ENCODE measurements at regions not wholly inside any gene's neighbourhood (a gene's known extent, or its start where the extent isn't known, plus 50 kb on each side); places are given as distances from the start of the nearest gene placed in this dataset.

- no peak for DNase-seq (ENCODE audit: low read depth)
- no peak overlapping the region for H3K4me3 ChIP-seq (ENCODE audit: low read depth, low read length)
- no peak for TF ChIP-seq CTCF (IDR thresholded peaks at IDR 0.05; ENCODE audit: low read depth, low read length, missing control alignments)
Measured at GRCh38 chr10:43874984-43875383, 226.3 kb upstream of the ZNF32 start.

DNA sequence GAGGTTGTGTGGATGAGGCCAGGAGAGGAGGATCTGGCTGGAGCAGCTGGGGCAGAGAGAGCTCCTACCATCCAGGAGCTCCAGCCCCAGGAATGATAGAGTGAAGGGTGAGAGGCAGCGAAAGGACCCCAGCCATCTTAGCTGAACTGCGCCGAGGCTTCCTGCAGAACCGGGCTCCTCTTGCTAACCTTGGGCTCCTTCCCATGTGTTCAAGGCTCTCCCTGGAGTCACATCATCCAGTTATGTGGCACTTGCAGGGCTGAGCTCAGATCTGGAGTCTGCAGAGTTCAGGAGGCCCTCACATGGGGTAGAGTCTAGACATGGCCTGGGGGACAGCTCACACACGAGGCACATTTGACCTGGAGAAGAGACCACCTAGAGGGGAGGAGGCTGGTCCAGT lies 225.0 kb upstream of the ZNF32 start:
- no peak for TF ChIP-seq CTCF (IDR thresholded peaks at IDR 0.05; ENCODE audit: low read depth, low read length, missing control alignments)
- H3K4me3 ChIP-seq (ENCODE audit: low read depth, low read length) = no peak overlapping the region
- DNase-seq (ENCODE audit: low read depth) = no peak

GRCh38 chr10:43872644-43873043 lies 224.0 kb upstream of the ZNF32 start:
- H3K4me3 ChIP-seq (ENCODE audit: low read depth, low read length) = no peak overlapping the region
- DNase-seq (ENCODE audit: low read depth) = no peak
- no peak for TF ChIP-seq CTCF (IDR thresholded peaks at IDR 0.05; ENCODE audit: low read depth, low read length, missing control alignments)

DNA sequence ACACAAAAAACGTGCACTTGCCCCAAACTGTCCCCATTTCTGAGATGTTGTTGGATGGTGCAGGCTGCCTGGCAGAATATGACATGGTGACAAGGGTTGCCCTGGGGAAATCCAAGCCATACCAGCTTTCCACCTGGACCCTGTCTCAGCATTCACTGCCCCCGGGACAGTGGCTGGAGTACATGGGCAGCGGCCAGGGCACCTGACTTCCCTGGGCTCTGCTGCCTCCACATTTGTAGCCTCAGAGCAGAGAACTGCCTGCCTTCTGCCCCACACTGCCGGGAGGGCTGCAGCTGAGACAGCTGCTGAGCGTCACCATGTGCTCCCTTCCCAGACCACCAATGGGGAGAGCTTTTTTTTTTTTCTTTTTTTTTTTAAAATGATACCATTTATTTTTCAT lies 222.9 kb upstream of the ZNF32 start:
- no peak for TF ChIP-seq CTCF (IDR thresholded peaks at IDR 0.05; ENCODE audit: low read depth, low read length, missing control alignments)
- no peak for DNase-seq (ENCODE audit: low read depth)
- H3K4me3 ChIP-seq (ENCODE audit: low read depth, low read length) = no peak overlapping the region

DNA sequence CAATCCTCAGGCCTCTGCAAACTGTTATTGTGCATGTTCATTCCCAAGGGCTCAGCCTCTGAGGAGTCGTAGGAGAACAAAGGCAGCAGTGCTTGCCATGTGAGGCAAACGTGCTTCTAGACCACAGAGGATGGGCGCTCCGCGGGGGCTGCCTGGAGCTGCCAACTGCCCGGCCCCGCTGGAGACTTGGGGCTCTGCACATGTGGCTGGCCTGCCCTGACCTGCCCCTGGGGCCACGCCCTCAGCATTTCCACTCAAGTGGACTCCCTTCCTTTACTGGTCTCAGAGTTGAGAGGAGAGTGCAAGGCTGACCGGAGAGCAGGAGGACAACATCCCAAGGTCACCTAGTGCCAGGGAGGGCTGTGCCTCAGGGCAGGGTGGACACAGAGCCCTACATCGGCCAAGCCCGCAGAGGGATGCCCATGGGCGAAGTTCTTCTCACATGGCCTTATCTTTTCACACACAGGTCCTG lies 222.3 kb upstream of the ZNF32 start:
- TF ChIP-seq CTCF (IDR thresholded peaks at IDR 0.05; ENCODE audit: low read depth, low read length, missing control alignments) = no peak
- no peak for DNase-seq (ENCODE audit: low read depth)
- H3K4me3 ChIP-seq (ENCODE audit: low read depth, low read length) = no peak overlapping the region

DNA sequence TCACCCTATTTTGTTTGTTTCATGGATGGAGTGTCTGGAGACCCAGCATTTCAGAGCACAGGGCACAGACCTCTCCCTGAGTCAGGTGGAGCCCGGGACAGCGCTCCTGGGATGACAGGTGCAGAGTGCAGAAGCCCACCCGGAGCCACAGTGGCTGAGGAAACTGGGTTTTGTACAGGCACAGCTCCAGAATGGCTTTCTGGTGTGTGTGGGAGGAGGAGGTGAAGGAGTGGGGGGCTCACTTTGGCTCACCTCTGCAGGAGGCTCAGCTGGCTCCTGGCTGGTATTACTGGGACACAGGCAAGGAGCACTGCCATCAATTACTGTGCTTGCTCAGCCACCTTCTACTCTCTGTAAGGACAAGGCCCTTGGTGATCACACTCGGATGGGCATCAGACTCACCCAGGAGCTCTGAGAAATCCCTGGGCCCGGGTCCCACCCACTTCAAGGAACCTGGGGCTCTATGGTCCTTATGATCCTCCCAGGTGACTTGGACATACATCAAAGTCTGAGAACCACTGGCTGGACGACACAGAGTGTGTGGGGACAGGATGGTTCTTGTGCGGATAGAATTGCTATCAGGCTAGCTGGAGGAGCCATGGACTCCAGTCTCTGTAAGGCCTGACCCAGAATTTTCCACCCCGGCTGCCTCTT lies 221.1 kb upstream of the ZNF32 start:
- DNase-seq (ENCODE audit: low read depth) = no peak
- no peak for TF ChIP-seq CTCF (IDR thresholded peaks at IDR 0.05; ENCODE audit: low read depth, low read length, missing control alignments)
- no peak overlapping the region for H3K4me3 ChIP-seq (ENCODE audit: low read depth, low read length)

DNA sequence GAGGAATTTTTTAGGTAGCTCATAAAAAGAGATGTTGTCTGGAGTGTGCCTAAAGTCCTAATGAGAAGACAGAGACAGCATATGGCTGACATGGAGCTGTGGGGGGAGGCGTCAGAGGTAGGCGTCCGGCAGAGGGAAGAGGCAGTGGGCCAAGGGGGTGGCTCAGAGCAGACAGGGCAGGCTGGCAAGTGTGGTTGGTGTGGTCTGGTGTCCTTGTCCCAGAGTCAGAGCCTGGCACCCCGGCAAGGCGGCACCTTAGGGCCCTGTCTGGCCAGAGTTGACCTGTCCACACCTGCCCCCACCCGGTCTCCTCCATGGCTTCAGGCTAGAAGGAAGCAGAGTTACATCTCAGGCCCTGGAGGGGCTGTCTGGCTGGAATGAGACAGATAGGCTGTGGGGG lies 220.3 kb upstream of the ZNF32 start:
- H3K4me3 ChIP-seq (ENCODE audit: low read depth, low read length) = no peak overlapping the region
- TF ChIP-seq CTCF (IDR thresholded peaks at IDR 0.05; ENCODE audit: low read depth, low read length, missing control alignments) = no peak
- DNase-seq (ENCODE audit: low read depth) = no peak

All from GM12864 (cell line).